ELF-1 (cell line): ENCODE measurements at regions not wholly inside any gene's neighbourhood (a gene's known extent, or its start where the extent isn't known, plus 50 kb on each side); places are given as distances from the start of the nearest gene placed in this dataset.

Source experiments
- DNase-seq: peaks from one replicate; pipeline ENCODE4 v3.0.0-alpha.2; 2016; ENCODE audit warnings: low read depth, low spot score

DNA sequence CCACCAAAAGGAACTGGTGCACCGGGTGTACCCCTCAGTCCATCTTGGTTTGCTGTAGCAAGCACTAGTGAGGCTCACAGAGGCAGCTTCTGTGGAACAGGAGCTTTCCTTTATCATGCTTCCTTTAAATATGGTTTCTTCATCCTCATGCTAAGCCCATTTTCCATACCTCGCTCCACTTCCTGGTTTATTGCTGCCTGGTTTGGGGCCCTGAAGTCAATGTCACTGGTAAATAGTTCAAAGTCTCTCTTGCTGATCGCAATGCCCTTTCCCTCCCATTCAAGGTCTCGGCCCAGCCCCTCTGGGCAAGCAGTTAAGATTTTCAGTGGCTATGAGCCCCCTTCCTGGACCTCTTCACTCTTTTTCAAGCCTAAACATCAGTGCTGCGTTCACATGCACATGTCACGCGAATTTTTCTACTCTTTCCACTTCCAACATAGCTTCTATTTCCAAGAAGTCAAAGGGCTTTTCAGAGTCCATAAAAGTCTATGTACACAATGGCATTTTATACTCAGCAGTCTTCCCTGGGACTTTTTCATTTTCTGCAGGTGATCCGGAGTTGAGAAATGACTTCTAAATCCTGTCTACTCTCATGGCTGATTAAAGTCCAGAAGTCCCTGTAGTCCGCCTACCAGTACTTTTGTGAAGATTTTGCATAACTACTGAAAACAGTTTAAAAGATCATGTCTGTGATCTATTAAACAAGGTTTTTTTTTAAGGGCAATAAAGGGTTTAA is 323.8 kb upstream of the ZFHX3 start:
- no peak for DNase-seq

DNA sequence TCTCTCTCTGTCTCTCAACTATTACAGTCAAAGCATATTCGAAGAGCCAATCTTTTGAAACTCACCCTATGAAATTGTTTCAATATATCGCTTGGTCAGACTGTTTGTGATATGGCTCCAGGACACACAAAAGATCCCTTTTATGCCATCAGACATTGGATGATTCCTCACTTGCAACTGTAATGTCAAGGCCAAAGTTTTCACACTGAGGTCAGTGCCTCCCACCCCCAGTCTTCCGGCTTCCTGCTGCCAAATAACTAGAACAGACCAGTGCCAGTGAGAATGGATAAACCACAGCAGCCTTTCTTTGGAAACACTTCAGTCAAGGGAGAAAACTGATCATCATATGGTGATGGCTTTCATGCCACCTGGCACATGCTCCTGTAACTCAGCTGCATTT is 321.9 kb upstream of the ZFHX3 start:
- DNase-seq: no peak

DNA sequence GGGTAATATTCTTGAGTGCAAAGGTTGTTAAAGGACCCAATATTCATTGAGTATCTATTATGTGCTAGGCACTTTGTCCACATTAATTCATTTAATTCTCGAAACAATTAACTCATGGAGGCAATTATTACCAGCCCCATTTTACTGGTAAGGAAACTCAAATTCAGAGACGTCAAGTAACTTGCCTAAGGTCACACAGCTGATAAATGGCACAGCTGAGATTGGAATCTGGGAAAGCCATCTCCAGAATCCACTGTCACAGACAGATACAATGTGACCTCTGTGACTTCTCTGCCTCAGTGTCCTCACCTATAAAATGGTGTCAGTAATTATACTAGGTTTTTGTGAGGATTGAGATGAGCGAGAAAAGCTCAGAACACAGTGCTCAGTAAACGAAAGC is 320.8 kb upstream of the ZFHX3 start:
- no peak for DNase-seq

GRCh38 chr16:73365016-73365551 is 317.2 kb upstream of the ZFHX3 start:
- no peak for DNase-seq

DNA sequence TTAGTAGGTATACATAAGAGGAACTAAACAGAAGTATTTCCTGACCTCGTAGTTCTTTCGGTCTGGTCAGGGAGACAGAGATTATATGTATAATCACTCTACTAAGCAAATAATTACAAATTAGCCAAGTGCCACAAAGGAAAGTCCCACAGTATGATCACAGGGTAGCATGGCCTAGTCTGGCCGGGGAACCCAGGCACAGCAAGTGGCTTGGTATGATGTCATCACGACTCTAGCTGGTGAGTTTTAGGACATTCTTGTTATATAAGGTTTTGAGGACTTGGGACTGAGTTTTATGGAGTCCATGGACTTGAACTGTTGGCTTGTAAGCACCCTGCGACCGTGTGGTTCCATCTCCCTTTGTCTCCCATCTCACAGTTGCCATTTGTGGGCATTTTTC is 316.5 kb upstream of the ZFHX3 start:
- DNase-seq: no peak

DNA sequence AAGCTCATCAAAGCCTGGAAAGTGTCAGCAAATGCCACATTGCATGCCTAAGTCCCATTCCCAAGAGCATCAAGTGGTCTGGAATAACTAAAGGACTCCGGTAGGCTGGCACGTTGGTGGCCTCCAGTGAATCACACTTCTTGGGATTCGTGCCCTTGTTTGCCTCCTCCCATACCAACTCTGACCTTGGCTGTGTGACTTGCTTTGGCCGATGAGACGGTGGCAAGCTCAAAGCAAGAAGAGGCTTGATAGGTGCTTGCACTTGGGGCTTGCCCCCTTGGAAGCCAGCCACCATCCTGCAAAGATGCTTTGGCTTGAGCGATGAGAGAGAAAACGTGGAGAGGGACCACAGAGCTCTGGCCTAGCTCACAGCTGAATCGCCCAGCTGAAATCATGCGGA is 313.1 kb upstream of the ZFHX3 start:
- no peak for DNase-seq

- DNase-seq: peak; percentile 23
Measured at GRCh38 chr16:73356401-73357079, 308.6 kb upstream of the ZFHX3 start.

GRCh38 chr16:73355981-73356380 is 308.1 kb upstream of the ZFHX3 start:
- peak; percentile 5 for DNase-seq

DNA sequence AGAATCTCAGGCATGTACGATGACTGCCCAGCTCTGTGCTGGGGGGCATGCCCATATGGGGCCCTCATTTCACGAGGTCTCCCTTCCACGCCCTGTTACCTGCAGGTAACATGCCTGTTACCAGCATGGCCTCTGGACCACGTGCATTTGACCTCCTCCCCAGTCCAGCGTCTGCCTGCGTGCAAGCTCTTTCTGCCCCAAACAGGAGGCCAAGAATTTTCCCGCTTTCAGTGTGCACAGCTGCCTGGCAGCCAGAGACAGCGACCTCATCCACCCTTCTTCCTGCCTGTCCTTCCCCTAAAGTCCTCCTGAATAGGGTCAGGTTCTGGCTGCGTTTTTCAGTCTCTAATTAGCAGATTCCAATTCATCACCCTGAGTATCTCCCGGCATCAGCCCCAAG is 306.5 kb upstream of the ZFHX3 start:
- DNase-seq: peak; percentile 9

DNA sequence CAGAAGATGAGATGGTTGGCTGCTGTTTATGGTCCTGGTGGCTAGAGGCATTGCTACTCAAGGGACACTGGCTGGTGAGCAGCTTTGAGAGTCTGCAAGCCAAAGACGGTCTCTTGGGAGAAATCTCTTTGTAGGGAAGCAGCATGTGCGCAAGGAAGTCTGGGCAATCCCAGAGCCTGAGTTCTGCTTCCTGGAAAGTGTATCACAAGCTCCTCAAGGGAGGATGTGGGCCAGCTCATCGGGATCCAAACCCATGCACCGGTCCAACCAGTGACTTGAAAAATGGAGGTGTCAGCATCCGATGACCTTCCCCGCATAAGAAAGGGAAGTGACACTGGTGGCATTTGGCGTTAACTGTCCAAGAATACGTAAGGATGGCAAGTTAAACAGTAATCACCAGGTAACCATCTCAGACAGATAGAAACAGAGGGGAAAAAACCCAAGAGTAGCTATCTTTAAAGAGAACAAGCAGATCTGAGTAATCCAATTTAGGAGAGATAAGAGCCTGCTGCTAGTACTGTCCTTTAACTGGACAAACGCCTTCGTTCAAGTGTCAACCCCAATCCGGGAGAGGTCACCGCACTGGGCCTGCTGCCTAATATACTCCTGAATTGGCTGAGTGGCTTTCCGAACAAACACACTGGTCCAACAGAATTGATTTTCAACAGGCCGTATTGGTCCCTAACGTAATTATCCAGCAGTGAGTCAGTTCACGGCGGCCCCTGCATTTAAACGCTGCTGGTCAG is 303.0 kb upstream of the ZFHX3 start:
- DNase-seq: no peak

GRCh38 chr16:73347500-73348375 is 299.8 kb upstream of the ZFHX3 start:
- no peak for DNase-seq

DNA sequence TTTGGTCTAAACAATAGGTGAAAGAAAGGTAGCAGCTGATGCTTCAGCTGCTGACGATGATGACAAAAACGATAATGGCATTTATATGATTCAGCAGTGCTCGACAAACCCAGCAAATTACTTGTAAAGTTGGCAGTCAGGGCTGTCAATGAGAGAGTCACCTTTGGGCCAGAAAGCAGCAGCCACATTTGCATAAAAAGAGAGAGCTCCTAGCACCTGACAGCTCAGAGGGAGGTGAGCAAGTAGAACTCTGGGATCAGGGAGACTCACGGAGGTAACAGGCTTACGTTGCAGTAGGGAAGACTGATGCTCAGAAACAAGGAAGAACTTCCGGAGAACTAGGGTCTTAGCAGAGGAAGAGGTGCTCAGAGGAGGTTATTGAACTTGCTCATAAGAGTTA is 291.9 kb upstream of the ZFHX3 start:
- DNase-seq: no peak

DNA sequence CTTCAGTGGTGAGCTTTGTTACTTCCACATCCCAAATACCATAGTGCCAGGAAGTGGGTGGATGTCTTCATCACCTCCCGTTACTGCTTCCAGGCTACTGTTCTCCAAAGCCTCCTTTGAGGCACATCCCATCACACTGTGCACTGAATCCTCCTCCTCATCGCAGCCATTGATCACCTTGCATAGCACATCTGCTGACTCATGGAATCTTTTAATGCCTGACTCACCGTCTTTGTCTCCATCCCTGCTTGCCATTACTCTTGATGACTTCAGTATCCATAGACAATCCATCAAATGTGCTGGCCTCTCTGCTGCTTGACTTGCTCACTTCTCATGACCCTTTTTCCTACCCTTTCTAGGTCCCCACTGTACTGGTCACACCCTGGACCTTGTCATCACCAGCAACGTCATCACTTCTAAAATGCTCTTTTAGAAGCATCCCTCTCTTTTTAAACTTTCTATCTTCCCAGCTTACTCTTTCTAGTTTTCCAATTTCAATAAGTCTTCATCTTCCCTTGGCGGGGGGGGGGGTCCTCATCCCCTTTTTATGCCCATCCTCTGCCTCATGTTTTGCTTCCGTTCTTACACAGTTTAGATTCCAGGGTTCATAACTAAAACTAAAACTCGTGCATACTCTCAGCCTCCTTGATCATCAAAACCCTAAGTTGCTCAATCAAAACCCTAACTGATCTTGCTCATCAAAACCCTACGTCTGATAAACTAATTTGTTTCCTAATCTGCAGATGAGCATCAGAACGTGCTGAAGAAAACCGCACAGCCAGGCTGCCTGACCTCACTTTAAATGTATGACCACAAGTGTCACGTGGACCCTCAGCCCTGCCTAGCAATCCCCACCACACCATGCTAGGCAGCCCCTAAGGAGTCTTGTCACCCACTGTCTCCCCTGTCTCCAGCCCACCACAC is 289.7 kb upstream of the ZFHX3 start:
- no peak for DNase-seq

DNA sequence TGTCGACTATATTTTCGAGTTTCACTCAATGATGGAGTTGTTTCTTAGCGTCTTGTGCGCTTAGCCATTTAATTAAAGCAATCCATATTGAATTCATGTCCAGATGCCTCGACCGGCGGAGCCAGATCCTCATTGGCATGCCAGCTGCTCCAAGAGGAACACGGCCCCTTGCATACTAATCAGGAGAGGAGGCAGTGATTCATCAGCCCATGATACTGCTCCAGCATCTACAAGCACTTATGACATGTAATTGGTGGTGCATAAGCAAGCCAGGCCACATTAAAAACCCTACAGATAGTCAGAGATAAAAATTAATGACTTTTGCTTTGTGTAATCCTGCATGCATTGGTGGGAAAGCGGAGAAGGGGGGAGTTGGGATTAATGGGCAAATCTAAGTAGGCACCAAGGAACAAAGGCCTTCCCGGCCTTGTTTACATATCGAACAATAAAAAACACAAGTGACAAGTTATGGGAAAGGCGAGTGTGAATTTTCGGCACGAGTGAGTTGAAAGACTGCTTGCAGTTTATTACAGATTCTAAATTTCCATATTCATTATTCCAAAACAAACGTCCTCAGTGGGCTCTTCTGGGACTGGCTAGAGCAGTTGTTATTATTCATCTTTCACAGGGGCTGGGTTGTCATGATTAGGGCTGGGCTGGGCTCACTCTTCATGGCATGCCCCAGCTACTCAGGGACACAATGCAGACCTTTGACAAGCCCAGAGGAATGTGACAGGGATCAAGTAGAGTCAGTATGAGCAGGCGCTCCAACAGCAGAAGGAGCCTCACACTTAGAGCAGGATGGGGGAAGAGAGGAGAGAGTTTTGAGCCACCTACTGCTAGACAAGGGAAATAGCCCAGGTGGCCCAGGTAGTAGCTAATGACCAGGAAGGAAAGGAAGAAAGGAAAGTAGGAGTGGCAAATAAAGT is 281.7 kb upstream of the ZFHX3 start:
- peak; percentile 64 for DNase-seq

GRCh38 chr16:73326770-73327470 is 279.0 kb upstream of the ZFHX3 start:
- DNase-seq: no peak

DNA sequence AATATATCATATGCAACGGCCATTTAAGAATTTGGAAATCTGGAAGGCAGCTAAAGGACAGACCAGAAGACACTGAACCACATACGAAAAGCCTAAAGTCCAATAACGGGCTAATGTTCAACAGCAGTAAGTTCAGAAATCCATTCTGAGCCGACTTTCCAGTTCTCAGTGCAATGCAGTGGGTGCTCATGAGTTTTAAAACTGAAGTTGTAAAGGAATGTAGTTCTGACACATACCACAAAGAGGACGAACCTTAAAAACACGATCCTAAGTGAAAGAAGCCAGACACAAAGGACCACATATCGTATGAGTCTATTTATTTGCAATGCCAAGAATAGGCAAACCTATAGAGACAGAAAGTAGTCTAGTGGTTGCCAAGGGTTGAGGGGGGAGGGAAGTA is 278.3 kb upstream of the ZFHX3 start:
- DNase-seq: no peak

- DNase-seq: no peak
Measured at GRCh38 chr16:73323880-73324279, 276.0 kb upstream of the ZFHX3 start.

GRCh38 chr16:73322856-73323255 is 274.9 kb upstream of the ZFHX3 start:
- no peak for DNase-seq

- no peak for DNase-seq
Measured at GRCh38 chr16:73321853-73322252, 273.9 kb upstream of the ZFHX3 start.
